ENCODE measurements at regions not wholly inside any gene's neighbourhood (a gene's known extent, or its start where the extent isn't known, plus 50 kb on each side); places are given as distances from the start of the nearest gene placed in this dataset.

- no peak for TF ChIP-seq ZNF396 (CRISPR knock-in tag; IDR thresholded peaks at IDR 0.05; ENCODE audit: borderline replicate concordance)
- TF ChIP-seq TCF7 (CRISPR knock-in tag; IDR thresholded peaks at IDR 0.05; ENCODE audit: low read depth) = no peak
- no peak for TF ChIP-seq ARID4B (CRISPR knock-in tag; IDR thresholded peaks at IDR 0.05; ENCODE audit: borderline replicate concordance)
- no peak for TF ChIP-seq NFYB (CRISPR knock-in tag; conservative IDR thresholded peaks at IDR 0.05; ENCODE audit: low read depth)
- no peak for TF ChIP-seq SP1 (CRISPR knock-in tag; conservative IDR thresholded peaks at IDR 0.05)
- no peak for TF ChIP-seq PRDM15 (CRISPR knock-in tag; IDR thresholded peaks at IDR 0.05)
- no peak for TF ChIP-seq NR3C1 (CRISPR knock-in tag; conservative IDR thresholded peaks at IDR 0.05; ENCODE audit: low read depth)
- TF ChIP-seq CTCF (IDR thresholded peaks at IDR 0.05) = no peak
- TF ChIP-seq E2F1 (CRISPR knock-in tag; IDR thresholded peaks at IDR 0.05) = no peak
- no peak for TF ChIP-seq ESRRA (CRISPR knock-in tag; IDR thresholded peaks at IDR 0.05; ENCODE audit: borderline replicate concordance)
Measured at GRCh38 chr9:16181539-16181938, 628.7 kb downstream of the CCDC171 start.
